ENCODE measurements at regions not wholly inside any gene's neighbourhood (a gene's known extent, or its start where the extent isn't known, plus 50 kb on each side); places are given as distances from the start of the nearest gene placed in this dataset.

GRCh38 chr4:144582975-144583374, 63.0 kb upstream of the HHIP start:
- in situ Hi-C loops (cut with HindIII; ENCODE audit: low sequenced_read_pairs) = no loop called here
- no peak for TF ChIP-seq CTCF (IDR thresholded peaks at IDR 0.05; ENCODE audit: low read depth, low read length)
- peak; percentile 57 for DNase-seq (ENCODE audit: low read depth, low spot score)
- no peak overlapping the region for H3K4me3 ChIP-seq (ENCODE audit: low read depth, low read length)

- TF ChIP-seq CTCF (IDR thresholded peaks at IDR 0.05; ENCODE audit: low read depth, low read length) = no peak
- in situ Hi-C loops (cut with HindIII; ENCODE audit: low sequenced_read_pairs) = no loop called here
- DNase-seq (ENCODE audit: low read depth, low spot score) = peak; percentile 47
- no peak overlapping the region for H3K4me3 ChIP-seq (ENCODE audit: low read depth, low read length)
Observed at GRCh38 chr4:144583658-144584057, 62.3 kb upstream of the HHIP start.

- in situ Hi-C loops (cut with HindIII; ENCODE audit: low sequenced_read_pairs) = no loop called here
- no peak overlapping the region for H3K4me3 ChIP-seq (ENCODE audit: low read depth, low read length)
- TF ChIP-seq CTCF (IDR thresholded peaks at IDR 0.05; ENCODE audit: low read depth, low read length) = no peak
- DNase-seq (ENCODE audit: low read depth, low spot score) = peak; percentile 18
Observed at GRCh38 chr4:144584428-144584827, 61.5 kb upstream of the HHIP start.

- in situ Hi-C loops (cut with HindIII; ENCODE audit: low sequenced_read_pairs) = no loop called here
- H3K4me3 ChIP-seq (ENCODE audit: low read depth, low read length) = no peak overlapping the region
- no peak for DNase-seq (ENCODE audit: low read depth, low spot score)
- no peak for TF ChIP-seq CTCF (IDR thresholded peaks at IDR 0.05; ENCODE audit: low read depth, low read length)
Observed at GRCh38 chr4:144589512-144589911, 56.4 kb upstream of the HHIP start.

- DNase-seq (ENCODE audit: low read depth, low spot score) = no peak
- in situ Hi-C loops (cut with HindIII; ENCODE audit: low sequenced_read_pairs) = no loop called here
- H3K4me3 ChIP-seq (ENCODE audit: low read depth, low read length) = no peak overlapping the region
- TF ChIP-seq CTCF (IDR thresholded peaks at IDR 0.05; ENCODE audit: low read depth, low read length) = no peak
Observed at GRCh38 chr4:144590020-144590419, 55.9 kb upstream of the HHIP start.

GRCh38 chr4:144591401-144591800, 54.6 kb upstream of the HHIP start:
- TF ChIP-seq CTCF (IDR thresholded peaks at IDR 0.05; ENCODE audit: low read depth, low read length) = no peak
- in situ Hi-C loops (cut with HindIII; ENCODE audit: low sequenced_read_pairs) = no loop called here
- no peak overlapping the region for H3K4me3 ChIP-seq (ENCODE audit: low read depth, low read length)
- peak; percentile 87 for DNase-seq (ENCODE audit: low read depth, low spot score)

- H3K4me3 ChIP-seq (ENCODE audit: low read depth, low read length) = no peak overlapping the region
- in situ Hi-C loops (cut with HindIII; ENCODE audit: low sequenced_read_pairs) = no loop called here
- TF ChIP-seq CTCF (IDR thresholded peaks at IDR 0.05; ENCODE audit: low read depth, low read length) = no peak
- no peak for DNase-seq (ENCODE audit: low read depth, low spot score)
Observed at GRCh38 chr4:144592264-144592663, 53.7 kb upstream of the HHIP start.
